CD4-positive, alpha-beta T cell treated with Interleukin-10 for 1 hour (primary cell): ENCODE measurements at regions not wholly inside any gene's neighbourhood (a gene's known extent, or its start where the extent isn't known, plus 50 kb on each side); places are given as distances from the start of the nearest gene placed in this dataset.

Source experiments
- DNase-seq: peaks from one replicate; pipeline ENCODE4 v3.0.0-alpha.2; 2020

DNA sequence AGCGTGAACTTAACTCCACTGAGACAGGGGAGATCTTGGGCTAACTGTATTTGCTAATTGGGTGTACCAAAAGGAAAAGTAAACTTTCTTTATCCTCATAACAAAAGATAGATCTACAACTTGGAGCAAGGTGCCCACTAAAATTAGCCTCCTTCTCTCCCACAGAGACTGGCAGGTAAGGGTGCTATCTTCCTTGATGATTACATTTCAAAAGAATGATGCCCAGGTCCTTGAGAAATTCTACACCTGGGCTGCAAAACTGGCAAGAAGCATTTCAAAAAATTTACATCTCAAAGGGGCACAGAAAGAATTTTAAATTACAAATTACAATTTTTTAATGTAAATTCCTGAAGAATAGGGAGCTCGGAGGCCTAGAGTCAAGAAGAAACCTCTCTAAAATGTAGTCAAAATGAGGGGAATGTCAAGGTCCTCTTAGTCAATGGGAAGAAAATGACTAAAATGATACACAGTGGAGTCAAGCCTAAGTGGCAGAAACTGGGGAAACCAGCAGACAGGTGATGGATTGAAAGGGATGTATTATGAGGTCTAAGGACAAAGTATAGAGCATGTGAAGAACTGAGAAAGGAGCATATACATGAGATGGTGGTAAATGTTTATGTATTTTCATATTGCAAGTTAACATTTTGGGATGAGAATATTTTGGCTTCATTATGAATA lies 348.3 kb upstream of the TUSC1 start:
- no peak for DNase-seq

DNA sequence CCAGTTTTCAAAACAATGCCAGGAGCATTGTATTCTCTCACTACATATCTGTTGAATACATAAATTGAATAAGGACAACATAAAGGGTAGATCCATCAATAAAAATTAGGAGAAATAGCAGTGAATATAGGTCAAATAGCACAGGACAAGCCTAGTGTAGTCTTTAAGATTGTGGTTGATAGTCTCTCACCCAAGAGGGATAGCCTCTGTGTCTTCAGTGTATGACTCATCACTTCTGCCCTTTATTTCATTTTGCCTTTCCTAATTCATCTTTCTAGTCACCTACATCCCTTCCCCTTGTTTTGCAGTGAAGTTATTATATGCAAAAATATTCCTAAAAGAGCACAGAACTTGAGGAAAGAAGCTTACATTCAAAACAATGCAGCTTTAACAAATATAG lies 335.0 kb upstream of the TUSC1 start:
- DNase-seq: no peak

DNA sequence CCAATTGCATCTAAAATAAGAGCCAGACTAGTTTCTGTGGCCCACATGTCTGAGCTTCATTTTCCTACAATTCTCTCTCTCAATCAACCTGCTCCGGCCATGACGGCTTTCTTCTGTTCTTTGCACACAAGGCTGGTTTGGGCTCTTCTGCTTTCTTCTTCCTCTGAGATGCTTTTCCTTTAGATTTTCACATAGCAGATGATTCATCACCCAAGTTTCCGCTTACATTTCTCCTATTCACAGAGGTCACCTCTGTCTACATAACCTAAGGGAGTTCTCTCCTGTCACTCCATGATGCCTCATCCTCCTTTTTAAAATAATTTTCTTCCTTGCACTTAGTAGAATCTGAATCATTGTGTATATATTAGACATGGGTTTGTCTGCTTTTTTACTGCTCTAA lies 334.6 kb upstream of the TUSC1 start:
- DNase-seq: no peak

DNA sequence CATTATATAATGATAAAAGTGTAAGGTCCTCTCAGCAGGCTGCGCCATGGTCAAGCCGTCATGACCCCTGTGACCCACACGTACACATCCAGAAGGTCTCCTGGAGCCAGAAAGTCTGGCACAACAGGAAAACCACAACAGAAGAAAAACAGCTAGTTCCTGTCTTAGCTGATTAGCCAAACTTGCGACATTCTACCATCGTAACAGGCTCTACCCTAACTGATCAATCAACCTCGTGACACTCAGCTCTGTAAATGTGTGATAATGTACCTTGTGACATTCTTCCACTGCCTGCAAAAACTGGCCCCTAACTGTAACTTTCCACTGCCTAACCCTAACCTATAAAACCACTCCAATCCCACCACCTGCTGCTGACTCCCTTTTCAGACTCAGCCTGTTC lies 316.4 kb upstream of the TUSC1 start:
- no peak for DNase-seq

DNA sequence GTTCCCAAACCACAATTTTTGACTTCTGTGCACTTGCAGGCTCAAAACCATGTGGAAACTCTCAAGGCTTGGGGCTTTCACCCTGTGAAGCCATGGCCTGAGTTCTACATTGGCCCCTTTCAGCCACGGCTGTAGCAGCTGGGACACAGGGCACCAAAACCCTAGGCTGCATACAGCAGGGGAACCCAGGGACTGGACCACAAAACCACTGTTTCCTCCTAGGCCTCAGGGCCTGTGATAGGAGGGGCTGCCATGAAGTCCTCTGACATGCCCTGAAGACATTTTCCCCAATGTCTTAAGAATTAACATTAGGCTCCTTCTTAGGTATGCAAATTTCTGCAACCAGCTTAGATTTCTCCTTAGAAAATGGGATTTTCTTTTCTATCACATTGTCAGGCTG lies 312.1 kb upstream of the TUSC1 start:
- DNase-seq: no peak

DNA sequence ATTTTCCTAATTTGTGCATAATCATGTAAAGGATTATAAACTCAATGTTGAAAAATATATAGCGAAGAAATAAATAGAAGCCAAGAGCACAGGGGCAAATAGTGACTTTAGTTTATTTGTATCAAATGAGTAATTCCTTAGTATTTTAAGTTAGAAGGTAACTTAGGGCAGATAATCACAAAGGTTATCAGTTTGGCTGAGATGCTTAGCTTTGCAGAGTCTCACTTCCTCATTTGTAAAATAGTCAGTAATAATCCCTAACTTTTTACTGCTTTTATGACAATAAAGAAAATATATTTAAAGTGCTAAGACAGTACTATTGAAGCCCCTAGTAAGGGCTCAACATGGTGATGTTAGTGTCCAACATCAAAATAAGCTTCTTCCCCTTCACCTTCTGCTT lies 297.4 kb upstream of the TUSC1 start:
- no peak for DNase-seq

DNA sequence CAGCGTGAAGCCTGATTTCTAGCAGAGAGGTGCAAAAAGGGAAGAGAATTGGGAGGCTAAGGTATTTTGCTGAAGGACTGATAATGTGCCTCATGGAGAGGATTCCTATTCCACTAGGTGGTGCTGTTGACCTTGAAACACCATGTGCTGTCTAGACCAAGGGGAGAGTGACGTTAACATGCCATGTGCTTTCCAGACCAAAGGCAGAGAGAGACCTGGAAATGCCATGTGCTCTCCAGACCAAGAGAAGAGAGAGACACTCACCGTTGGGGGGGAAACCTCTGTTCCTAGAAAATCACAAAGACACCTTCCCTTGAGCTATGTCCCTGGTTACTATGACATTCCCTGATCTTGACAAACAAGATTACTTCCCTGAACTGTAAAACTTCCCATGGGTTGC lies 286.0 kb upstream of the TUSC1 start:
- no peak for DNase-seq

DNA sequence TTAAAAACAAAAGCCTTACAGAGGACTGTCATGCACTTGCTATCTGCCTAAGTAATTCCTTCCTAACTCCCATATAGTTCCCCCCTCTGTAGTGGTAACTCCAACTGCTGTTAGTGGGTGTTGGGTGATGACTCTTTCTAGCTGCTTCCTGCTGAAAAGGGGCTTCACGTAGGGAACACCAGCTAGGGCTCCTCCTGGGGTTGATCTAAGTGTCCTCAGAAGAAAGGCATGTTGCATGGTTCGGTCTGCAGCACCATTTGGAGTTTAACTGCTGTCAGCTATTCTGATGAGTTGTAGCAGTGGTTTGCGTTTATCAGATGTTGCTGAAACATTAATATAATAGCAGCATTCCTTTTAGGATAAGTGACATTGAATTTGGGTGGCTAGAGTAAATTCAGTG lies 281.9 kb upstream of the TUSC1 start:
- no peak for DNase-seq

DNA sequence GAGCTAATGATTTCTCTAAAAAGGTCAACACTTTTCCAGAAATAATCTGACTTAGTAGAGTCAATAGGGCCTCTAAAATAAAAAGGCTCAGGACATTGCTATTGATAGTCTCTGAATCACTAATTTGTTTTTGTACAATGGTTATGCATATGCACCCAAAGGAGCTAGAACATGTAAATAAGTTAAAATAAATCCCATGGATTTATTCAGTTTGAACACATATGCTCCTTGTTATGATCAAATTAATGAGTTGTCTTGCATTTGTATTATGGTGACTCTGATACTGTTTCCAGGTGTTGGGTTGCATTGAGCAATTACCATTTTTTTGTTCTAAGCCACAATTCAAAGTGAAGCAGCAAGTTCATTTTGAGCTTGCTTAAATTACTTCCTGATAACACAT lies 276.0 kb upstream of the TUSC1 start:
- DNase-seq: no peak

DNA sequence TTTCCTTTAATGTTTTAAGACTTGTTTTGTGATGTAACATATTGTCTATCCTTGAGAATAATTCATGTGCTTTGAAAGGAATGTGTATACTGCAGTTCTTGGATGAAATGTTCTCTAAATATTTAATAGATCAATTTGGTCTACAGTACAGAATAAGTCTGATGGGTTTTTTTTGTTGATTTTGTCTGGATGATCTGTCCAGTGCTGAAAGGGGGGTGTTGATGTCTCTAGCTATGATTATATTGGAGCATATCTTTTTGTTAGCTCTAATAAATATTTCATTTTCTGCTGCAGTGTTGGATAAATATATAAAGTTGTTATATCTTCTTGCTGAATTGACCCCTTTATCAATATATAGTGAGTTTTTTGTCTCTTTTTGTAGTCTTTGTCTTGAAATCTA lies 269.9 kb upstream of the TUSC1 start:
- DNase-seq: no peak

DNA sequence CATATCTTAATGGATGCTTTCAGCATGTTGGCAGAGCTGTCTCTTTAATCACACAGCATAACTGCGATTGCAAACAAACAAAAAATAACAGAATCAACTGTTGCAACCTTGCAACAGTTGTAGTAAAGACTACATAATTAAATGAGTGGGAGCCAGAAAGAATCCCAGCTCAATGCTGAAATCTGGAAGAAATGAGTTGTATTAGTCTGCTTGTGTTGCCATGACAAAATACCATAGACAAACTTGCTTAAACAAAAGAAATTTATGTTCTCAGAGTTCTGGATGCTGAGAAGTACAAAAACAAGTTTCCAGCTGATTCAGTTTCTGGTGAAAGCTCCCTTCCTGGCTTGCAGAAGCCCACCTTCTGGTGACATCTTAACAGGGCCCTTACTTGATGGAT lies 260.9 kb upstream of the TUSC1 start:
- DNase-seq: no peak

DNA sequence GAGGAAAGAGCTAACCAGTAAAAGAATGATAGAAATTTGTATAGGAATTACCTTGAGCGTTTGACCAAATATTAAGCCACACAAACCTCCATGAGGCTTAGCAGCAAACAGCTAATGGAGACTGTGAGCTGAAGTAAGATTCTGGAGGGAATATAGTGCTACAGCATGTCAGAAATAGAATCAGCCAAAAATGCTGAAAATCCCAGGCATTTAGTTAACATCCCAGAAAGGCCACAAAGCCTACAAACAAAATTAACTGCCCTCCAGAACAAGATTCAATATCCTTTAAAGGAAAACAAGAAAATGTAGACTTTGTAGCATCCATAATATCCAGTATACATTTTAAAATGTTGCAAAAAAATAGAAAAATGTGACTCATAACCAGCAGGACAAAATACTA lies 257.8 kb upstream of the TUSC1 start:
- no peak for DNase-seq

DNA sequence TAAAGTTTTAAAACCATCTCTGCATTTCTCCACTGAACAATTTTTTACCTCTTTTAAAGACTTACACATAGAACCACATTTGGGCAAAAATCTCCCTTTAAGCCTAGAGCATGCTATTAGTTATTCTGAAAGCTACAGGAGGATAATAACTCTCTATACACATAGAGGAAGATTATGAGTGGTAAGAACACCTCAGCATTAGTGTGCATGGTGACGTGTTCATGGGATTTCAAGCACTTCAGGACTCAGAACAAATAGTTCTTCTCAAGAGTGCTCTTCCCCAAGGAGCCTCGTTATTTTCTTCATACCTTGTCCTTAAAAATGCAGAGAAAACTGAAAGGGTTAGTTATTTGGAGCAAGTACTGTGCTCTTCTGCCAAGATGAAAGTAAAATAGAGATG lies 256.9 kb upstream of the TUSC1 start:
- DNase-seq: no peak

DNA sequence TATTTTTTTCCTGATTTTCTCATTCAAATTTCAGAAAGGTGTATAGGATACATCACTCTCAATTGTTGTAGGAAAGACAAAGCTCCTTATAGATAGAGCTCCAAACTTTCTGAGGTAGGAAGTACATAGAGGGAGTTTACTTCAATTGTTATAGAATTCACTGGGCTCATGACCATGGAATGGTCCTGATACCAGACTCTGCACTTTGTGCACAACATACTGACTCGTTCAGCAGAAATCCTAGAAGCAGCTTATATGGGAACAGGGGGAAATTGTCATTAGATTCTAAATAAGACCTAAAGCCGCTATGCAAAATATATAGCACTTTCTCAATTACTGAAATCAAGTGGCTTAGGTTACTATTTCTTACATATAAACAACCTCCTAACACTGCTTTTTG lies 240.5 kb upstream of the TUSC1 start:
- DNase-seq: no peak

DNA sequence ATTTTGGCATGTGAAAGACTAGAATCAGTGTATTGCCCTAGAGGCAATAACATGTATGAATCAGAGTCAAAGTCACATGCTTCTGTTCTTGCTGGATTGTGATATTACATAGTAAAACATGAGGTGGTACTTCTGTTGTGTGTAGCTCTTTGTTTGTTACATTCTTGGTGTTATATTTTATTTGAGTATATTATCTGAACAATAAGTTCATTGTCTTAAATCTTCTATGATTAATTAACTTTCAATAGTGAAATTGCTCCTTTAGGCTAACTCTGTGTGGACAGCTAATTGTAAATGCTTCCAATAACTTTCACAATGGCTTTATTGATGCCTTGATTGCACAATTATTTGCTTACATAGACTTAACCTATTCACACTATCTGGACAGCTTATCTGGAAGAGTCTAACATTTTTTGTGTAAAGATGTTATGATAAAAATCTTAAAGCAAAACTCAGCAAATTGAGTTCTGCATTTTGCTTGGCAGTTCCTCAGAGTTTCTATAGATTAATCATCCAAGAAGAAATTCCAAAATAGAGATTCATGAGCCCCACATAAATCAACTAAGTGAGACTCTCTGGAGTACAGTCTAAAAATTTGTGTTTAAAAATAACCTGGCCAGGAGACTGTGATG lies 239.6 kb upstream of the TUSC1 start:
- no peak for DNase-seq

DNA sequence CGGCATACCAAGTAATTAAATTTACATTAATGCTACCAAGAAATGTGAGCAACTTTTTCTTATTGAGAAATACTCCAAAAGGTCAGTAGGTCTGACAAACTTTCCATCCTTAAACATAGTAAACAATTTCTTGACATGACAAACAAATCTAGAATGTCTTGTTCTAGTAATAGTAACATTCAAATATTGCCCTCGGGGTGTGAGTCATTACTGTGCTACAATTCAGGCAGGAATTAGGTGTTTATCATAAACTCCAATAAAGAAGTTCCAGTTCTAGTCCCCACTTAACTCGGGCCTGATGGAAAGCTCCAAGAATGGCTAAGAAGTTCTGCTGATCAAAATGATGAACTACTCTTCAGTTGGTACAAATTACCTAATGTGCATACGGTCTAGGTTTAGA lies 235.6 kb upstream of the TUSC1 start:
- no peak for DNase-seq

DNA sequence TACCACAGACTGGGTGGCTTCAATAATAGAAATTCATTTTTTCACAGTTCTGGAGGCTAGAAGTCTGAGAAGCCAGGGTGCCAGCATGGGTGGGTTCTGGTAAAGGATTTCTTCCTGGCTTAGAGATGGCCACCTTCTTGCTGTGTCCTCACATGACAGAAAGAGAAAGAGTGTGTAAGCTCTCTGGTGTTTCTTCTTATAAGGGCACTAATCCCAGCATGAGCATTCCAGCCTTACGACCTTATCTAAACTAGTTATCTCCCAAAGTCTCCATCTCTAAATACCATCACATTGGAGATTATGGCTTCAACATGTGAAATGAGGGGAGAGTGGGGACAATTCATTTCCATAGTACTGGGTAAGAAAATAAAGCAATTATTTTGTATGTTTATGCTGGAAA lies 226.5 kb upstream of the TUSC1 start:
- no peak for DNase-seq

DNA sequence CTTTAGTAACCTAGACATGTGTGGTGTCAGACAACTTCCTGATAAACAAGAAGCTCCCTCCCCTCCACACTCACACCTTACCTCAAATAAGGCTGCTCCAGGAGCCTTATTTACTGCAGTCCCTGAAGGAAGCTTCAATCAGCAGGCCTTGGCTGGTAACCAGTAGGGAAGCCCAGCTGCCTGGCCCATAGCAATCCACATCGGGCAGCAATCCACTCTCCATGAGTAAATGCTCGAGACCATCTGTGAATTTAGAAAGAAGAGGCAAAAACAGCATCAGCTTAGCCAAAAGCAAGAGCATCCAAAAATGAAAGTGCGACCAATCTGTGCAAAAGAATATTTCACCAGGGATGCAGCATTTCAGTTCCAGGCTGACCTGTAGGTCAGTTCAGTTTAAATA lies 213.3 kb upstream of the TUSC1 start:
- no peak for DNase-seq

DNA sequence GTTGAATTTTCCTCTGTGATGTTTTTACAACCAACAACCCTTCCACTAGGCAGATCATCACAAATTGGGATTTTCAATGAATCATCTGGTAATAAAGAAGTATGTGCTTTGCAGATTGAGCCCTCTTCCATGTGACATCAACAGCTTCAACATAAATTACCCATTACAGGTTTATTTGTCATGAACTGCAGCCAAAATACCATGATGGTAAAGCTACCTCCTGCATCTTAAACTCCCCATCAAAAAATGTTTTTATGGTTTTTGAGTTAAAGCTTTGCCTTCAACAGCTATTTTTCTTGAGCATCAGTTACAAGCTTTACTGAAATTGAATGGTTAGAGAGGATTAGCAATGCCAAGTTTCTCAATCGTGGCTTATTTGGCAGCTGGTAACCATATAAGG lies 211.4 kb upstream of the TUSC1 start:
- no peak for DNase-seq

DNA sequence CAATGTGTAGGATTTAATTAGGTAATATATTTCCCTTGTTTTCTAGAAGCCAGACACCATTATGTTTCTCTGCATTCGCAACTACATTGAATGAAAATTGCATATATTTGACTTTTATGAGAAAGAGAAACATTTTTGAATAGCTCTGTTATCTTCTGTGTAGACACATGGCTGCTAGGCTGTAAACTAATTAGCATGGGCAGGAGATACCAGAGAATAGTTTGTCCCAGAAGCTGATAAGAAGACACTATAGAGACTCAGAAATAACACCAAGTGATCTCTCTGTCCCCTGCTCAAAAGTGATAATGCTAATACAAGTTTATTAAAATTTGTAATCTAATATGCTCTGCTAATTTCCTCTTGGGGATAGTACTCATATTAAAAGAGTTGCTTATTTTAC lies 198.0 kb upstream of the TUSC1 start:
- no peak for DNase-seq

DNA sequence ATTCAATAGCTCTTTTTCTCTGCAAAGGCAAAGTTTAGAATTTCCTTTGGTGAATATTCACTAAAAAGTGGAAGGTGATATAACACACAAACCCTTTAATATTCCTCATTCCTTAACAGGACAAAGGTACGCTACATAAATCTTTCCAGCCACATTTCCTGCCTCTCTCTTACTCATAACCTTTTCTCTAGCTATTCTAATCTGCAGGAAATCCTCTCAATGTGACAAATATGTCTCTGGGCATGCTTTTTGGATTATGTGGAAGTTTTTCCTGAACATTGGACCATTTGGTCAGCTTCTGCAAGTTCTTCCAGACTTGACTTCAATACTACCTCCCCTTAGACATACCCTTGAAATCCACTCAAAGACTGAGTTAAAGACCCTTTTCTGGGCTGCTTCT lies 186.3 kb upstream of the TUSC1 start:
- DNase-seq: no peak

DNA sequence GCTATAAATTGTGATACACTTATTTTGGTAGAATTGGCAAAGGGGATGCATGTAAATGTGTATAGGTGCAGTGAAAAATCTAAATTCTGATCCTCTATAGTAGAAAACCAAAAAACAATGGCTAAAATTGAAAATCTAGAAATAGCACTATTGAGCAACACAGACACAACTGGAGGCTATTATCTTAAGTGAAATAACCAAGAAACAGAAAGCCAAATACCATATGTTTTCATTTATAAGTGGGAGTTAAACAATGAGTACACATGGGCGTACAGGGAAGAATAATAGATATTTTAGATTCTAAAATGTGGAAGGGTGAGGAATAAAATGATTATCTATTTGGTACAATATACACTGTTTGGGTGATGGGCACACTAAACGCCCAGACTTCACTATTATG lies 183.2 kb upstream of the TUSC1 start:
- DNase-seq: no peak

DNA sequence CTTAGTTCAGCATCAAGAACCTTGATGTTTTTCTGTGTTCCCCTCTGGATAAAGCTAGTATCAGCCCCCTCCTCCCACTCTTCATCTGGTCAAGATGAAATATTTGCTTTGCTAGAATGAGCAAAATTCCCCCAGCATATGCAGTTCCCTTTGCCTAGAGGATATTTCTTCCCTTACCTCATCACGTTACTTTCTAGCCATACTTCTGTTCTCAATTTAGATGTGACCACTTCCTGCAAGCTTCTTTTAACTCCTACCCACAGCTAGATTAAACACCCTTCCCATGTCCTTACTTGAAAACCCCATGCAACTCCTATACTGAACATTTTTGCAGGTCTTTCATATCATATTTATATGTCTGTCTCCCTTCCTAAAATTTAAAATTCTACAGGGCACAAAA lies 178.9 kb upstream of the TUSC1 start:
- DNase-seq: no peak

DNA sequence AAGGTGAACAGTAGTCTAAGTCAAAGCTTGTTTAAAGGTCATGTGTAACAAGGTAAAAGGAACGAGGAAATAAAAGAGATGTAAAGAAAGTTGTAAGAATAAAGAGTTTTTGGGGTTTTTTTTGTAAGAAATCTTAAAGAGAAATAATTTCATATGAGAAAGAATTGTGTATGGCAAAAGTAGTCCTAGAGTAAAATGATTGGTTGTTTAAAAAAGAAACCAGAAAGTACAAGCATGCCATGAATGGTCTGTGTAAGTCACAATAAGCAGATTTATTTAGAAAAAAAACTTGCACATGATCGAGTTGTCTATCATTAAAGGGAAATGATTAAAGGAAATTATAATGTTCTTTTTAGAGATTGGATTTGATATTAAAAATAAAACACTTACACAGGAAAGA lies 172.6 kb upstream of the TUSC1 start:
- no peak for DNase-seq

DNA sequence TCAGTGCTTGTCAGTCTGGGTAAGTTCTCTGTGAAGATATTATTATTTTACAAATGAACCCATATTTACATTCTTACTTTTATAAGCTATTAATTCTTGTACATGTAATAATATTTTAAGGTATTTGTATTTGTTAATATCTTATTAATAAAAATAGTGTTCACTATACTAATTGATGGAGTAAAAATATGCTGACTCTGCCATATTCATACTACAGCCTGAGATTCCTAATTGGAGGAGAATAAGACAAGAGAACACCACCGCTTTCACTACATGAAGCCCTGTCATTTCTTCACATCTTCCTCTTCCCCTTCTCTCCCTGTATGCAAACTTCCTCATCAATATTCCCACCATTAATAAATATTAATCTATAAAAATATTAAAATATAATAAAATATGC lies 167.6 kb upstream of the TUSC1 start:
- DNase-seq: no peak
